HG03103 (cell line): ENCODE measurements at regions not wholly inside any gene's neighbourhood (a gene's known extent, or its start where the extent isn't known, plus 50 kb on each side); places are given as distances from the start of the nearest gene placed in this dataset.
"Not testable (repeated sequence)": the region's sequence is repeated elsewhere in the genome, so short reads cannot be mapped to it uniquely, and the experiment has no call there.

Experiments used
- ATAC-seq: cut with Tn5 transposase; IDR thresholded peaks from one replicate; pipeline ENCODE4 v1.9.1; 2021; ENCODE audit warnings: low read depth; ENCODE audit not compliant: unreplicated experiment

GRCh38 chr7:115227473-115228235, 305.8 kb downstream of the MDFIC start:
- ATAC-seq = no peak

- no peak for ATAC-seq
These were observed 304.5 kb downstream of the MDFIC start for GRCh38 chr7:115226410-115226809.

GRCh38 chr7:115224922-115225321, 303.0 kb downstream of the MDFIC start:
- ATAC-seq = no peak

- no peak for ATAC-seq
These were observed 302.1 kb downstream of the MDFIC start for GRCh38 chr7:115223959-115224358.

GRCh38 chr7:115221456-115221855, 299.6 kb downstream of the MDFIC start:
- no peak for ATAC-seq

- ATAC-seq = no peak
These were observed 296.2 kb downstream of the MDFIC start for GRCh38 chr7:115218076-115218475.

- no peak for ATAC-seq
These were observed 295.5 kb downstream of the MDFIC start for GRCh38 chr7:115217373-115217772.

GRCh38 chr7:115216652-115217051, 294.8 kb downstream of the MDFIC start:
- ATAC-seq = no peak

- no peak for ATAC-seq
These were observed 289.3 kb downstream of the MDFIC start for GRCh38 chr7:115211171-115211570.

- no peak for ATAC-seq
These were observed 288.7 kb downstream of the MDFIC start for GRCh38 chr7:115210552-115210951.

- no peak for ATAC-seq
These were observed 287.0 kb downstream of the MDFIC start for GRCh38 chr7:115208710-115209560.

- not testable (repeated sequence) for ATAC-seq
These were observed 284.5 kb downstream of the MDFIC start for GRCh38 chr7:115206374-115206773.

GRCh38 chr7:115198143-115198542, 276.2 kb downstream of the MDFIC start:
- no peak for ATAC-seq

GRCh38 chr7:115195208-115195607, 273.3 kb downstream of the MDFIC start:
- no peak for ATAC-seq

GRCh38 chr7:115191526-115191925, 269.6 kb downstream of the MDFIC start:
- ATAC-seq = no peak

- ATAC-seq = no peak
These were observed 261.6 kb downstream of the MDFIC start for GRCh38 chr7:115183431-115184057.

- no peak for ATAC-seq
These were observed 256.9 kb downstream of the MDFIC start for GRCh38 chr7:115178835-115179234.

GRCh38 chr7:115177823-115178222, 255.9 kb downstream of the MDFIC start:
- ATAC-seq = no peak

- ATAC-seq = no peak
These were observed 255.2 kb downstream of the MDFIC start for GRCh38 chr7:115177103-115177502.

GRCh38 chr7:115172397-115172796, 250.5 kb downstream of the MDFIC start:
- ATAC-seq = not testable (repeated sequence)

- no peak for ATAC-seq
These were observed 232.0 kb downstream of the MDFIC start for GRCh38 chr7:115153769-115154477.
